Nephron (organoid): ENCODE measurements at regions not wholly inside any gene's neighbourhood (a gene's known extent, or its start where the extent isn't known, plus 50 kb on each side); places are given as distances from the start of the nearest gene placed in this dataset.

Experiments used
- H3K27ac Mint-ChIP-seq, 3 experiments: 2 replicates each; pipeline ENCODE4 v1.8.0; 2020; ENCODE audit warnings: mixed read lengths in 3 of 3, mild to moderate bottlenecking in 2 of 3, moderate library complexity in 1 of 3
- H3K27me3 Mint-ChIP-seq: 2 replicates; pipeline ENCODE4 v1.8.0; 2021; ENCODE audit warnings: low read depth, mild to moderate bottlenecking, moderate library complexity, mixed read lengths
- H3K36me3 Mint-ChIP-seq: 2 replicates; pipeline ENCODE4 v1.8.0; 2020; ENCODE audit warnings: low read depth, mixed read lengths
- H3K4me1 Mint-ChIP-seq: 2 replicates; pipeline ENCODE4 v1.8.0; 2020; ENCODE audit warnings: mixed read lengths
- H3K4me3 Mint-ChIP-seq, 3 experiments: 2 replicates each; pipeline ENCODE4 v1.8.0; 2020; ENCODE audit warnings: mild to moderate bottlenecking in 3 of 3, mixed read lengths in 3 of 3, moderate library complexity in 2 of 3
- H3K9me3 Mint-ChIP-seq: 2 replicates; pipeline ENCODE4 v1.8.0; 2020; ENCODE audit warnings: mixed read lengths
- TF ChIP-seq, protein P1 (sequence below), 3 experiments: fragments of 200-600 bp; sonication (generic); IDR thresholded peaks; one replicate each; pipeline ENCODE4 v1.5.0; 2021; ENCODE audit warnings: antibody characterized with exemption in 3 of 3; ENCODE audit not compliant: unreplicated experiment in 3 of 3

DNA sequence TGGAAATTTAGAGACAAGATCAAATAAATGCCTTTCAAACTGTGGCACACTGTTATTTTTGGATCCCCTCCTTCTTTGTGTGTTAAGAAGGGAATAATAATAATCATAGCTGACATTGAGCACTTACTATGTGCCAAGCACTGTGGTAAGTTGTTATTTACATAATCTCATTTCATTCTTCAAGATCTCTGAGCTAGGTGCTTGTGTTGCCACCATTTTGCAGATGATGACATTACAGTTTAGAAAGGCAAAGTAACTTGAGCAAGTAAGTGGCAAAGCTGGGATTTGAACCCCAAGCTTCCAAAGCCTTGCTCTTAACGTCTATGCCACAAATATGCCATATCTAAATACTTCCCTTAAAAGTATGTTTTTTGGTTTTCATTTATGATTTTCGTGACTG lies 121.8 kb upstream of the TMEM161B start:
- peak overlapping the region in 2 of 3 experiments; percentile 58 to 65 for H3K27ac Mint-ChIP-seq
- no peaks in the 10 kb centered on the region for H3K36me3 Mint-ChIP-seq
- no peaks in the 10 kb centered on the region for H3K27me3 Mint-ChIP-seq

DNA sequence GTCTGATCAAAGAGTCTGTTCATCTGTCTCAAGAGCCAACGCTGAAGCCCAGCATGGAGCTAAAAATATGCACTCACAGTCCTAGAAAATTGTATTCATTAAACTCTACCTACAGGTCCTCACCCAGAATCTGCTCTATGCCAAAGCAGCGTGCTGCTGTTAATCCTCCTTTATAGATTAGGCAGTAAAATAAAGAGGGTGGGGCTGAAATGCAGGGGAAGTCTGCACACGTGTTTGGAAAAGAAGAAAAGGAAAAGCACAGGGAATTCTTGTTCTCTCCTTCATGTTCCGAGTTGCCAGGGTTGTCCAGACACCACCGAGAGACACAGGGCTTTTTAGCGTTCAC lies 121.4 kb upstream of the TMEM161B start:
- Mint-ChIP-seq H3K9me3 (no peaks in the 10 kb centered on the region), H3K27ac (peak overlapping the region; percentile 46 to 65 (median 58))
- TF ChIP-seq, protein P1, sequence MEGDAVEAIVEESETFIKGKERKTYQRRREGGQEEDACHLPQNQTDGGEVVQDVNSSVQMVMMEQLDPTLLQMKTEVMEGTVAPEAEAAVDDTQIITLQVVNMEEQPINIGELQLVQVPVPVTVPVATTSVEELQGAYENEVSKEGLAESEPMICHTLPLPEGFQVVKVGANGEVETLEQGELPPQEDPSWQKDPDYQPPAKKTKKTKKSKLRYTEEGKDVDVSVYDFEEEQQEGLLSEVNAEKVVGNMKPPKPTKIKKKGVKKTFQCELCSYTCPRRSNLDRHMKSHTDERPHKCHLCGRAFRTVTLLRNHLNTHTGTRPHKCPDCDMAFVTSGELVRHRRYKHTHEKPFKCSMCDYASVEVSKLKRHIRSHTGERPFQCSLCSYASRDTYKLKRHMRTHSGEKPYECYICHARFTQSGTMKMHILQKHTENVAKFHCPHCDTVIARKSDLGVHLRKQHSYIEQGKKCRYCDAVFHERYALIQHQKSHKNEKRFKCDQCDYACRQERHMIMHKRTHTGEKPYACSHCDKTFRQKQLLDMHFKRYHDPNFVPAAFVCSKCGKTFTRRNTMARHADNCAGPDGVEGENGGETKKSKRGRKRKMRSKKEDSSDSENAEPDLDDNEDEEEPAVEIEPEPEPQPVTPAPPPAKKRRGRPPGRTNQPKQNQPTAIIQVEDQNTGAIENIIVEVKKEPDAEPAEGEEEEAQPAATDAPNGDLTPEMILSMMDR (IDR thresholded peaks at IDR 0.05; ENCODE audit: unreplicated experiment in 3 of 3): no peak

More for the DNA sequence above, 121.8 kb upstream of the TMEM161B start:
- TF ChIP-seq, protein P1 (IDR thresholded peaks at IDR 0.05; ENCODE audit: unreplicated experiment in 3 of 3): no peak
- Mint-ChIP-seq H3K9me3 (no peaks in the 10 kb centered on the region), H3K4me3 (no peak overlapping the region), H3K4me1 (peaks cover 5% of the 10 kb centered on the region)

DNA sequence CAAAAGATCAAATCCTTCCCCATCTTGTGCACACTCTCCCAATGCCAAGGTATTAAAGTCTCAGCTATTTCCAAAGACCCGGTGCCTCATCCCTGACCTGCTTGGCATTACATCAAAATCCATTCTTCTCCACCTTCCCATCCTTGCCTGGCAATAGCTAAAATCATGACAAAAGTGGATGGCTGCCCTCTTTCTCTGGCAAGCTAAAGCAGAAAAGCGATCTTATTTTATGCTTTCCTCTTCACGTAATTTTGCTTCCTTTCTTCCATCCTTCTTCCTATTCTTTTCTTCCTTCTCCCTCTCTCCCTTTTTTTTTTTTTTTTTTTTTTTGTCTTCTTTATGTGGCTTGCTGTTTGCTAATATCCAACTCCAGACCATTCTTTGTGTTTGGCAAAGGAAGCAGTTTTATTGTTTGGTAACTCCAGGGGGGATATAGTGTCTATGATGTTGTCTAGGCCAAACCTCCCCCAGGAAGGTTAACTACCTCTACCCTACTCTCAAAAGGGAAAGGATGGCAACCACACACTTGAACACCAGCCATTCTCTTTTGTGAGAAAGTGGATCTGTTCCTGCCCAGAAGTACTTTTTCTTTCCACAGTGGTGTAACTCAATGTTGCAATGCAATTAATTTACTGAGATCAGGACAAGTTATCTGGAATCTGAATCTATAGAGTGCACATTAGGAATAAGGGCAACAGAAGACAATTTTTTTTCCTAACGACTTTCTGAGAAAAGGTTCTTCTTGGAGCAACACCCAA lies 120.9 kb upstream of the TMEM161B start:
- H3K27ac Mint-ChIP-seq: peak overlapping the region; percentile 46 to 65 (median 58)
- no peaks in the 10 kb centered on the region for H3K27me3 Mint-ChIP-seq
- TF ChIP-seq, protein P1 (IDR thresholded peaks at IDR 0.05; ENCODE audit: unreplicated experiment in 3 of 3): no peak
- no peaks in the 10 kb centered on the region for H3K36me3 Mint-ChIP-seq
- no peak overlapping the region for H3K4me3 Mint-ChIP-seq
- H3K9me3 Mint-ChIP-seq: no peaks in the 10 kb centered on the region
- H3K4me1 Mint-ChIP-seq: peaks cover 5% of the 10 kb centered on the region

More for the DNA sequence above, 121.4 kb upstream of the TMEM161B start:
- Mint-ChIP-seq H3K4me1 (peaks cover 5% of the 10 kb centered on the region), H3K27me3 (no peaks in the 10 kb centered on the region), H3K4me3 (no peak overlapping the region), H3K36me3 (no peaks in the 10 kb centered on the region)

DNA sequence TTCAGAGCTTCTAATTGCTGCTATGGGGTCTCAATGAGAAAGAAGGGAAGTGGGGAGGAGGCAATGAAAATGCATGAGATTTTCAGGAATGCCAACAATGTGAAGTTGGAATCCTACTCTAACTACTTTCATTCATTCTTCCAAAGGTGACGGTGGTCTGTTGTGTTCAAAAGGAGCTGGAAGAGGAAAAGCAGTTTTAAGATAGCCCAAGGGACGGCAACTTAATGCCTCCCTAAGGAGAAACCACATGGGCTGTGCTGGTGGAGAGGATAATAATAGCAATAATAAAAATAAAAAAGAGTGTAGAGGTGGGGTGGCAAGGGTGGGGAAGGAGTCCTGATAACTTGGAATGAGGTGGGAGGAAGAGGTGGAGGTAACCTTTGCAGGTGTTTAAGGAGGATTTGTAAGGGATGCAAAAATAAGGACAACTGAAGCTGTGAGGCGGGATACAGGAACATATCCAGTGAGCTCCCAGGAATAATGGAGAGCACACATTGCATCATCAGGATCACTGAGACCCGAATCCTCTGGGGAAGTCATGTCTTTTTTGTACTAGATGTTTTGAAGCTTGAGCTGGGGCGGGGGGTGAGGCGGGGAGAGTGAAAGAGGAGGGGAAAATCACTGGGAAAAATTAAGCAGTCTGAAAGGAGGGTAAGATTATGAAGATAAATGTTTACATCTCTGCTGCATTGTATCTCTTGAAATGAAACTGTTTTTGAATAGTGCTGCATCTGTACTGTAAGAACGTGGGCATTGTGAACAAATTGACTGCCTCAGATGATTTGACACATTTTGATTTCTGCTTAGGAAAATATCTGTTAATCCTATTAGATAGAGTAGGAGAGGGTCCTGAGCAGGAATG lies 120.1 kb upstream of the TMEM161B start:
- Mint-ChIP-seq H3K9me3 (no peaks in the 10 kb centered on the region), H3K27ac (peak overlapping the region in 2 of 3 experiments; percentile 35 to 58), H3K36me3 (no peaks in the 10 kb centered on the region), H3K4me1 (peaks cover 5% of the 10 kb centered on the region), H3K4me3 (no peak overlapping the region), H3K27me3 (no peaks in the 10 kb centered on the region)
- TF ChIP-seq, protein P1 (IDR thresholded peaks at IDR 0.05; ENCODE audit: unreplicated experiment in 3 of 3): no peak

DNA sequence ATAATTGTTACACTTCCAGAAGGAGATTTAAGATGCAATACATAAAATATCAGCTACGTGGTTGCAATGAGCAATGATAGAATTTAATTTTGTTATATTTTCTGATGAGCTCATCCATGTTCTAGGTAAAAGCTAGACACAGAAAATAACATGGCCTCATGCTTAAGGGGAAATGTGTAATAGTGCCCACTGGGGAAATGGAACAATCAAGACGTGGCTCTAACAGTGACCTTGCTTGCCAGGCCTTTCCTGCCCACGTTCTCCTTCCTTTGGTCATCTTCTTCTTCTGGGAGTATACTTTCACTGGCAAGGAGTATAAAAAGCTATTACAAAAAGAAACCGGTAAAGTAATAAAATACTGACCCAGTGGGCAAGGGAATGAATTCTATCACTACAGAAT lies 116.2 kb upstream of the TMEM161B start:
- H3K4me1 Mint-ChIP-seq: peaks cover 5% of the 10 kb centered on the region
- H3K27me3 Mint-ChIP-seq: no peaks in the 10 kb centered on the region
- no peak overlapping the region for H3K4me3 Mint-ChIP-seq
- no peaks in the 10 kb centered on the region for H3K36me3 Mint-ChIP-seq
- no peaks in the 10 kb centered on the region for H3K9me3 Mint-ChIP-seq
- no peak overlapping the region for H3K27ac Mint-ChIP-seq
- TF ChIP-seq, protein P1 (IDR thresholded peaks at IDR 0.05; ENCODE audit: unreplicated experiment in 3 of 3): no peak
